ENCODE measurements at regions not wholly inside any gene's neighbourhood (a gene's known extent, or its start where the extent isn't known, plus 50 kb on each side); places are given as distances from the start of the nearest gene placed in this dataset.

DNA sequence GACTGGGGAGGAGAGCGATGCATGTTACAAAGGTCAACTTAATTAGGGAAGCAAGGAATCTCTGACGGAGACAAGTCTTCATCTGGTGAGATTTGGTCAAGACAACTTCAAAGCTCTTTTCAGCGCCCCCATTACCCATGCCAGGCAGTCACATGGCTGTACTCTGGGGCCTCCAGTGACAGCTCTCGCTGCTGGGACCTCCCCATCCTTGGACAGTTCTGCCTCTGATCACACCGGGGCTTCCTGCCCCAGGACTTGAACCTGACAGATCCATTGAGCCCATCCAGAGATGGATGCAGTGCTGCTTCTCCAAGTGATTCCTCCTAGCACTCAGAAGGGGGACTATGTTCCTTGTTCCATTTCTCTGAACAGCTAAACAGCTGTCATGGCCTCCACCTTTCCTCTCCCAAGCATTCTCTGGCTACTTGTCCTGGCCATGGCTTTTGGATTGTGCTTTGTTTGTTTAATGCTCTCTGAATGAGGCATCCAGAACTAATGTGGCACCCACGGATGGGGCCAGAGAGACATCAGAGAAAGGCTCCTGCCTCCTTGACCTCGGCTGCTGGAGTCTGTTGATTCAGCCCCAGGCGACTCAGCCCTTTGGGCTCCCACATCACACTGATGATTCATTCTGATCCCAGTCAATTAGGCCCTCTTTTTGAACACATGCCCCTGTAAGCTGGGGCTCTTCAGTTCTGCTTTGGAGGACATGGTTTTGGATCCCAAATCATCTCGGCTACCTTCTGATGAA is 122.1 kb upstream of the ADAMTS16 start:
- Mint-ChIP-seq H3K27ac (no peak overlapping the region), H3K27me3 (ENCODE audit: low read depth) (no peaks in the 10 kb centered on the region), H3K4me1 (ENCODE audit: low read depth) (no peaks in the 10 kb centered on the region), H3K9me3 (peaks cover 6% of the 10 kb centered on the region), H3K36me3 (ENCODE audit: low read depth) (no peaks in the 10 kb centered on the region), H3K4me3 (ENCODE audit: low read depth) (no peak overlapping the region)
- intact Hi-C loops (cut with micrococcal nuclease) = no loop called here
- DNase-seq (ENCODE audit: low spot score) = no peak

DNA sequence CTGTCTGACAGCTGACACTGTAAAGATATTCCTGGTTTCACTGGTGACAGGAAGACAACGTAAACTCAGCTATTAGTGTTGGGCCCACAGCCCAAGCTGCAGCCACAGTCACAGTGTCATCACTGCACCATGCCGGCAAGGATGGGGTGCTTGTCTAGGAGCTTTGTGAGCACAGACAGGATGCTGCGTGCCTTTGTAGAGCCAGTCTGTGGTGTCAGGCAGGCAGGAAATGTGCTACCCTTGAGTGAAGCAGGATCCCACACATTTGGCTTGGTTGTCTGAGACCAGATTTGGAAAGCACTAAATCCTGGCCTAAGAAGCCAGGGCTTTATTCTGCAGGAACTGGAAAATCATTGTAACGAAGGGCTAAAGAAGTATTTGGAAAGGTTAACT is 121.6 kb upstream of the ADAMTS16 start:
- Mint-ChIP-seq H3K4me3 (ENCODE audit: low read depth) (no peak overlapping the region), H3K36me3 (ENCODE audit: low read depth) (no peaks in the 10 kb centered on the region), H3K27ac (no peak overlapping the region), H3K4me1 (ENCODE audit: low read depth) (no peaks in the 10 kb centered on the region), H3K27me3 (ENCODE audit: low read depth) (no peaks in the 10 kb centered on the region), H3K9me3 (peaks cover 6% of the 10 kb centered on the region)
- DNase-seq (ENCODE audit: low spot score) = no peak
- intact Hi-C loops (cut with micrococcal nuclease) = no loop called here

- Mint-ChIP-seq H3K27me3 (ENCODE audit: low read depth) (no peaks in the 10 kb centered on the region), H3K4me3 (ENCODE audit: low read depth) (no peak overlapping the region), H3K4me1 (ENCODE audit: low read depth) (no peaks in the 10 kb centered on the region), H3K36me3 (ENCODE audit: low read depth) (no peaks in the 10 kb centered on the region), H3K9me3 (peaks cover 13% of the 10 kb centered on the region), H3K27ac (no peak overlapping the region)
- DNase-seq (ENCODE audit: low spot score) = no peak
- intact Hi-C loops (cut with micrococcal nuclease) = no loop called here
Measured at GRCh38 chr5:5021436-5021835, 118.7 kb upstream of the ADAMTS16 start.

DNA sequence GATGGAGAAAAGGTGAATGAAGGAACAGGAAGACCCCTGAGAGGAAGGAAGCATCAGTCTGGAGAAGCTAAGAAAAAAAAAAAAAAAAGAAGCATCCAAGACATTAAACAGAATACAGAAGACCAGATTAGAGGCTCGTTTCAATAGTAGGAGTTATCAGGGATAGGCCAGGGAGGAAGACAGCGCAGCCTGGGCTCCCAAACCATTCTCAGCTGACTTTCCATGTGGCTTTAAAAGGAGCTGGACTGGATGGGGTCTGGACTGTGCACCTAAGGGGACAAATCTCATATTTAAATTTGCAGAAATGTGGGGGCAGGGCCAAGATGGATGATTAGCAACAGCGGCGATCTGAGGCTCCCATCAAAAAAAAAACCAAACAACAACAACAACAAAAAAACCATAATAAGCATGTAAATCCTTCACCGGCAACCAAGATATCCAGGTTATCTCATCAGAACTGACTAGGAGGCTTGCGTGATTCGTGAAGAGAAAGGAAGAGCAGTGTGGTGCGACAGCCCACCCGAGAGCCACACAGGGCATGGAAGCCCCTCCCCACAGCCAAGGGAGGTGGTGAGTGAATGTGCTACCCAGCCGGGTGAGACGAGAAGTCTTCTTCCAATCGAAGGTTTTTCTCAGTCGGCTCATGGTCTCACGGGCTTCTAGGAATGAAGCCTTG is 114.9 kb upstream of the ADAMTS16 start:
- intact Hi-C loops (cut with micrococcal nuclease) = no loop called here
- Mint-ChIP-seq H3K9me3 (peaks cover 17% of the 10 kb centered on the region), H3K4me3 (ENCODE audit: low read depth) (no peak overlapping the region), H3K27me3 (ENCODE audit: low read depth) (no peaks in the 10 kb centered on the region), H3K27ac (no peak overlapping the region), H3K4me1 (ENCODE audit: low read depth) (no peaks in the 10 kb centered on the region), H3K36me3 (ENCODE audit: low read depth) (no peaks in the 10 kb centered on the region)
- no peak for DNase-seq (ENCODE audit: low spot score)

- intact Hi-C loops (cut with micrococcal nuclease) = no loop called here
- no peak for DNase-seq (ENCODE audit: low spot score)
- no peak overlapping the region for H3K27ac Mint-ChIP-seq
Measured at GRCh38 chr5:5025774-5026408, 114.2 kb upstream of the ADAMTS16 start.

DNA sequence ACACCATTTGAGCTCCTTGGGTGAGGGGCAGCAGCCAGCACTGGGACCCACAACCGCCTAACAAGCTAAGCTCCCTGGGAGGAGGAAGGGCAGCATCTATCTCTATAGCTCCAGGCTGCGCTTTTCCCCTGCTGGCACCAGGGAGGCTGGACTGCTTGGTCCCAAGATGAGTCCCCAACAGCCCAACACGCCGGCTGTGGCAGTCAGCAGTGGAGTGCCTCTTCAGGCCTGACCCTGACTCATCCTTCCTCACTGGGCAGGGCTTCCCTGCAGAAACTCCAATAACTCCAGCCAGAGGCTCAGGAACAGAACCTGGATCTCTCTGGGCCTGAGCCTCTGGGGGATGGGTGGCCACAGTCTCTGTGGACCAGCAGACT is 113.7 kb upstream of the ADAMTS16 start:
- intact Hi-C loops (cut with micrococcal nuclease) = no loop called here
- Mint-ChIP-seq H3K36me3 (ENCODE audit: low read depth) (no peaks in the 10 kb centered on the region), H3K27ac (no peak overlapping the region), H3K9me3 (peaks cover 17% of the 10 kb centered on the region), H3K4me3 (ENCODE audit: low read depth) (no peak overlapping the region), H3K27me3 (ENCODE audit: low read depth) (no peaks in the 10 kb centered on the region), H3K4me1 (ENCODE audit: low read depth) (no peaks in the 10 kb centered on the region)
- no peak for DNase-seq (ENCODE audit: low spot score)

More at GRCh38 chr5:5025774-5026408, 114.2 kb upstream of the ADAMTS16 start:
- Mint-ChIP-seq H3K36me3 (ENCODE audit: low read depth) (no peaks in the 10 kb centered on the region), H3K4me1 (ENCODE audit: low read depth) (no peaks in the 10 kb centered on the region), H3K9me3 (peaks cover 17% of the 10 kb centered on the region), H3K27me3 (ENCODE audit: low read depth) (no peaks in the 10 kb centered on the region), H3K4me3 (ENCODE audit: low read depth) (no peak overlapping the region)

DNA sequence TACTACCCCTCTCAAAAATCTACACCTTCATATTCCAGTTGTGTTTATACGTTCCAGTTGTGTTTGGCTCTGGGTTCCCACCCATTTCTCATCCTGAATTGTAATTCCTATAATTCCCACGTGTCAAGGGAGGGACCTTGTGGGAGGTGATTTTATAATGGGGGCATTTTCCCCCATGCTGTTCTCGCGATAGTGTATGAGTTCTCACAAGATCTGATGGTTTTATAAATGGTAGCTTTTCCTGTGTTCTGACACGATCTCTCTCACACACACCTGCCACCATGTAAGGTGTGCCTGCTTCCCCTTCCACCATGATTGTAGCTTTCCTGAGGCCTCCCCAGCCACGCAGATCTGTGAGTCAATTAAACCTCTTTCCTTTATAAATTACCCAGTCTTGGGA is 108.5 kb upstream of the ADAMTS16 start:
- DNase-seq (ENCODE audit: low spot score) = no peak
- intact Hi-C loops (cut with micrococcal nuclease) = no loop called here
- Mint-ChIP-seq H3K4me3 (ENCODE audit: low read depth) (no peak overlapping the region), H3K27ac (no peak overlapping the region), H3K9me3 (peaks cover 10% of the 10 kb centered on the region), H3K27me3 (ENCODE audit: low read depth) (no peaks in the 10 kb centered on the region), H3K36me3 (ENCODE audit: low read depth) (no peaks in the 10 kb centered on the region), H3K4me1 (ENCODE audit: low read depth) (no peaks in the 10 kb centered on the region)

DNA sequence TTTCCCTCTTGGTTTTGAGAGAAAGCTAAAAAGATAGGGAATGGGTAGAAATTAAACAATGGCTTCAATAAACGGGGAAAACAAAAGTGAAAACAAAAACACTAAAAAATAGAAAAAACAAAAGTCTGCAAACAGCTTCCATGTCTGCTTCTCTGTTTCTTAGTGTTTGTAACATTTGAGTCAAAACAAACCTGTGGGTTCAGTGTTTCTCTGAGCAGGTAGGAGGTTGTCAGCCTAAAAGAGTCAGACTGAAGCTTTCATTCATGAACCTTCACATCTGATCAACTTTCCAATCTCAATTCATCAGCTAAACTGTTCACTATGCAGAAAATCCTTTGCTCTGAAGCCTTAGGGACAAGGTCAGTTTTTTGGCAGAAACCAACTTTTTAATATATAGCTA is 102.5 kb upstream of the ADAMTS16 start:
- Mint-ChIP-seq H3K36me3 (ENCODE audit: low read depth) (no peaks in the 10 kb centered on the region), H3K27ac (no peak overlapping the region), H3K27me3 (ENCODE audit: low read depth) (no peaks in the 10 kb centered on the region), H3K9me3 (no peaks in the 10 kb centered on the region), H3K4me1 (ENCODE audit: low read depth) (no peaks in the 10 kb centered on the region), H3K4me3 (ENCODE audit: low read depth) (no peak overlapping the region)
- no peak for DNase-seq (ENCODE audit: low spot score)
- intact Hi-C loops (cut with micrococcal nuclease) = no loop called here

- H3K4me1 Mint-ChIP-seq (ENCODE audit: low read depth) = no peaks in the 10 kb centered on the region
- no peak overlapping the region for H3K27ac Mint-ChIP-seq
- H3K27me3 Mint-ChIP-seq (ENCODE audit: low read depth) = no peaks in the 10 kb centered on the region
- H3K9me3 Mint-ChIP-seq = no peaks in the 10 kb centered on the region
- no peak for DNase-seq (ENCODE audit: low spot score)
- no peak overlapping the region for H3K4me3 Mint-ChIP-seq (ENCODE audit: low read depth)
- intact Hi-C loops (cut with micrococcal nuclease) = no loop called here
- H3K36me3 Mint-ChIP-seq (ENCODE audit: low read depth) = no peaks in the 10 kb centered on the region
Measured at GRCh38 chr5:5039918-5040317, 100.2 kb upstream of the ADAMTS16 start.

- intact Hi-C loops (cut with micrococcal nuclease) = no loop called here
- no peak for DNase-seq (ENCODE audit: low spot score)
- Mint-ChIP-seq H3K27ac (no peak overlapping the region), H3K36me3 (ENCODE audit: low read depth) (no peaks in the 10 kb centered on the region), H3K4me3 (ENCODE audit: low read depth) (no peak overlapping the region), H3K27me3 (ENCODE audit: low read depth) (no peaks in the 10 kb centered on the region), H3K4me1 (ENCODE audit: low read depth) (no peaks in the 10 kb centered on the region), H3K9me3 (no peaks in the 10 kb centered on the region)
Measured at GRCh38 chr5:5040712-5041111, 99.4 kb upstream of the ADAMTS16 start.

DNA sequence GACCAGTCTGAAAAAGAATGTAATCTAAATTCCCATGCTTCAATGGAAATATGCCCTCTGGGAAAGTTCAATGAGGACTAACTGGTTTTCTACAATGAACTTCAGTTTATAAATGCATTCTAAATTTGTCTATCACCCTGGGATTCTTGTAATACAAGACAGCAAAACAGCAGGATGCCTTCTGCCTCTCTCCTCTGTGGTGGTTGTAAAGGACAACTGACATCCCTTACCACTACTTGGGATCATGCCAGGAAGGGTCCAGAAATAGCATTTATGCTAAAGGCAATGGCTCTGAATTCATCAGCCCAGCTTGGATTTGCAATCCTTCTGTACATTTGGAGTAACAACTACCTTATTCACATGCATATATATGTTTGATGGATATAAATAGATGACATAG is 97.3 kb upstream of the ADAMTS16 start:
- Mint-ChIP-seq H3K4me3 (ENCODE audit: low read depth) (no peak overlapping the region), H3K27ac (no peak overlapping the region), H3K9me3 (no peaks in the 10 kb centered on the region), H3K4me1 (ENCODE audit: low read depth) (no peaks in the 10 kb centered on the region), H3K27me3 (ENCODE audit: low read depth) (no peaks in the 10 kb centered on the region), H3K36me3 (ENCODE audit: low read depth) (no peaks in the 10 kb centered on the region)
- intact Hi-C loops (cut with micrococcal nuclease) = no loop called here
- no peak for DNase-seq (ENCODE audit: low spot score)

DNA sequence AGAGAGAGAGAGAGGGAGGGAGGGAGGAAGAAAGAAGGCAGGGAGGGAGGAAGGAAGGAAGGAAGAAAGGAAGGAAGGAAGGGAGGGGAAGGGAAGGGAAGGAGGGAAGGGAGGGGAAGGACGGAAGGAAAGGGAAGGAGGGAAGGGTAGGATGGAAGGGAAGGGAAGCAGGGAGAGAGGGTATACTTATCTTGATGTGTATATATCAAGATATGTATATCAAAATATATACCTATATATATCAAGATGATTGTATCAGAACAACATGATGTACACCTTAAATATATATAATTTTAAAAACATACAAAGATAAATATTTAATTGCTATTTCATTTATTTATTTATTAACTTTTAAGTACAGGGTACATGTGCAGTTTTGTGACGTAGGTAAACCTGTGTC is 96.8 kb upstream of the ADAMTS16 start:
- Mint-ChIP-seq H3K27me3 (ENCODE audit: low read depth) (no peaks in the 10 kb centered on the region), H3K4me3 (ENCODE audit: low read depth) (no peak overlapping the region), H3K9me3 (no peaks in the 10 kb centered on the region), H3K4me1 (ENCODE audit: low read depth) (no peaks in the 10 kb centered on the region), H3K36me3 (ENCODE audit: low read depth) (no peaks in the 10 kb centered on the region), H3K27ac (no peak overlapping the region)
- no peak for DNase-seq (ENCODE audit: low spot score)
- intact Hi-C loops (cut with micrococcal nuclease) = no loop called here

DNA sequence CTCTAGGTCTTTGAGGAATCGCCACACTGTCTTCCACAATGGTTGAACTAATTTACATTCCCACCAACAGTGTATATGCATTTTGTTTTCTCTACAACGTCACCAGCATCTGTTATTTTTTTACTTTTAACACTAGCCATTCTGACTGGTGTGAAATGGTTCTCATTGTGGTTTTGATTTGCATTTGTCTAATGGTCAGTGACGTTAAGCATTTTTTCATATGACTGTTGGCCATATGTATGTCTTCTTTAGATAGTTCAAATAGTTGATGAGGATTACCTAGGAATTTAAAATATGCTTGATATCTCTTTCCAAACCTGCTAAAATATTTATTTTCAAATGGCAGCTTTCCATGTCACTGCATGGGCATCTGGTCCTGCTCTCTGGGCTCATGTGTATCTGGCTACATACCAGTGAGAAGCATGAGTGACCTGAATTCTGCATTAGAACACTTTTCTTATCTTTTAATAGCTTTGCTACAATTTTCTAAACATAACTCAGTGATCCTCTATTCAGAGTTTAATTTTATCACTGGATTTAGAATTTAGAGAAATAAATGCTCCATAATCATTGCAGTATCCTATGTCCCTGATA is 95.8 kb upstream of the ADAMTS16 start:
- Mint-ChIP-seq H3K4me3 (ENCODE audit: low read depth) (no peak overlapping the region), H3K36me3 (ENCODE audit: low read depth) (no peaks in the 10 kb centered on the region), H3K4me1 (ENCODE audit: low read depth) (no peaks in the 10 kb centered on the region), H3K27ac (no peak overlapping the region), H3K9me3 (no peaks in the 10 kb centered on the region), H3K27me3 (ENCODE audit: low read depth) (no peaks in the 10 kb centered on the region)
- intact Hi-C loops (cut with micrococcal nuclease) = no loop called here
- DNase-seq (ENCODE audit: low spot score) = no peak

Data from activated T-helper 2 cell treated with anti-CD3 and anti-CD28 coated beads, Interferon-gamma antibody, Interleukin-2, Interleukin-4, amounts not matched to agents 10 μg/mL and 5 μg/mL and 100 μg/mL, durations not matched to agents 14 hours and 24 hours and 36 hours (primary cell).